SJCRH30 (cell line): ENCODE measurements at regions not wholly inside any gene's neighbourhood (a gene's known extent, or its start where the extent isn't known, plus 50 kb on each side); places are given as distances from the start of the nearest gene placed in this dataset.

Source experiments
- DNase-seq, 2 experiments: peaks; one replicate each; pipeline ENCODE4 v3.0.0-alpha.2; 2015 to 2020
- H3K27ac ChIP-seq: fragments of 250-450 bp; sonication (Bioruptor Pico); 2 replicates; pipeline ENCODE4 v1.5.1; 2020; ENCODE audit warnings: mild to moderate bottlenecking, moderate library complexity
- H3K27me3 ChIP-seq: fragments of 250-450 bp; sonication (Bioruptor Pico); 2 replicates; pipeline ENCODE4 v1.5.1; 2020; ENCODE audit warnings: mild to moderate bottlenecking, moderate library complexity
- H3K36me3 ChIP-seq: fragments of 250-450 bp; sonication (Bioruptor Pico); 2 replicates; pipeline ENCODE4 v1.5.1; 2020; ENCODE audit warnings: mild to moderate bottlenecking, moderate library complexity
- H3K4me1 ChIP-seq: fragments of 250-450 bp; sonication (Bioruptor Pico); 2 replicates; pipeline ENCODE4 v1.5.1; 2020; ENCODE audit warnings: mild to moderate bottlenecking, moderate library complexity
- H3K4me3 ChIP-seq: fragments of 250-450 bp; sonication (Bioruptor Pico); 2 replicates; pipeline ENCODE4 v1.5.1; 2020; ENCODE audit warnings: mild to moderate bottlenecking, moderate library complexity
- H3K9me3 ChIP-seq: fragments of 250-450 bp; sonication (Bioruptor Pico); replicated peaks from 2 replicates; pipeline ENCODE4 v1.5.1; 2020; ENCODE audit warnings: mild to moderate bottlenecking, moderate library complexity

DNA sequence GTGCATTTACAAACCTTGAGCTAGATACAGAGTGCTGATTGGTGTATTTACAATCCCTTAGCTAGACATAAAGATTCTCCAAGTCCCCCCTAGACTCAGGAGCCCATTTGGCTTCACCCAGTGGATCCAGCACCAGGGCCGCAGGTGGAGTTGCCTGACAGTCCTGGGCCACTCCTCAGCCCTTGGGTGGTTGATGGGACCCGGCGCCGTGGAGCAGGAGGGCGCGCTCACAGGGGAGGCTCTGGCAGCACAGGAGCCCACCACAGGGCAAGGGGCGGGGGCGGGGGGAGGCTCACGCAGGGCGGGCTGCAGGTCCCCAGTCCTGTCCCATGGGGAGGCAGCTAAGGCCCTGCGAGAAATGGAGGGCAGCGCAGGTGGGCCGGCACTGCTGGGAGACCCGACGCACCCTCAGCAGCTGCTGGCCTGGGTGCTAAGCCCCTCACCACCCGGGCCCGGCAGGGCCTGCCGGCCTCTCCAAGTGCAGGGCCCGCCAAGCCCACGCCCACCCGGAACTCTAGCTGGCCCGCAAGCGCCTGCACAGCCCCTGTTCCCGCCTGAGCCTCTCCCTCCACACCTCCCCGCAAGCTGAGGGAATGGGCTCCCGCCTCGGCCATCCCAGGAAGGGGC is 613.5 kb downstream of the TLE4 start:
- no peak for DNase-seq
- H3K27me3 ChIP-seq, result no peaks in the 10 kb centered on the region
- H3K27ac ChIP-seq, result no peak overlapping the region
- no peaks in the 10 kb centered on the region for H3K36me3 ChIP-seq
- no peak overlapping the region for H3K4me3 ChIP-seq
- 0 out of 2 replicates have a peak, but pooled peaks cover 4% of the 10 kb centered on the region for H3K4me1 ChIP-seq
- H3K9me3 ChIP-seq, result peaks cover 15% of the 10 kb centered on the region

DNA sequence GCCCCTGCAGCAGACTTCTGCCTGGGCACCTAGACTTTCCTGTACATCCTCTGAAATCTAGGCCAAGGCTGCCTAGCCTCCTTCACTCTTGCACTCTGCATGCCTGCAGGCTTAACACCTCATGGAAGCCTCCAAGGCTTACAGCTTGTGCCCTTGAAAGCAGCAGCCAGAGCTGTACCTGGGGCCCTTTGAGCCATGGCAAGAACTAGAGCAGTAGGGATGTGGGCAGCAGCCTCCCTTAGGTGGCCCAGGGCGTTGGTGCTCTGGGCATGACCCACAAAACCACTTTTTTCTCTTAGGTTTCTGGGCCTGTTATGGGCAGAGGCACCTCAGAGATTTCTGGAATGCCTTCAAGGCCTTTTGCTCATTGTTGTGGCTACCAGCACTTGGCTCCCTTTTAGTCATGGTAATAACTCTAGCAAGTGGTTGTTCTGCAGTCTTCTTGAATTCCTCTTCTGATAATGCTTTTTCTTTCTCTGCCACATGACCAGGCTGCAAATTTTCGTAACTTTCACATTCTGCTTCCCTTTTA is 606.2 kb downstream of the TLE4 start:
- H3K27ac ChIP-seq, result no peak overlapping the region
- H3K36me3 ChIP-seq, result no peaks in the 10 kb centered on the region
- H3K4me3 ChIP-seq, result no peak overlapping the region
- DNase-seq, result peak in 1 of 2 experiments; percentile 32
- peaks cover 12% of the 10 kb centered on the region for H3K9me3 ChIP-seq
- 0 out of 2 replicates have a peak, but pooled peaks cover 5% of the 10 kb centered on the region for H3K4me1 ChIP-seq
- H3K27me3 ChIP-seq, result no peaks in the 10 kb centered on the region

DNA sequence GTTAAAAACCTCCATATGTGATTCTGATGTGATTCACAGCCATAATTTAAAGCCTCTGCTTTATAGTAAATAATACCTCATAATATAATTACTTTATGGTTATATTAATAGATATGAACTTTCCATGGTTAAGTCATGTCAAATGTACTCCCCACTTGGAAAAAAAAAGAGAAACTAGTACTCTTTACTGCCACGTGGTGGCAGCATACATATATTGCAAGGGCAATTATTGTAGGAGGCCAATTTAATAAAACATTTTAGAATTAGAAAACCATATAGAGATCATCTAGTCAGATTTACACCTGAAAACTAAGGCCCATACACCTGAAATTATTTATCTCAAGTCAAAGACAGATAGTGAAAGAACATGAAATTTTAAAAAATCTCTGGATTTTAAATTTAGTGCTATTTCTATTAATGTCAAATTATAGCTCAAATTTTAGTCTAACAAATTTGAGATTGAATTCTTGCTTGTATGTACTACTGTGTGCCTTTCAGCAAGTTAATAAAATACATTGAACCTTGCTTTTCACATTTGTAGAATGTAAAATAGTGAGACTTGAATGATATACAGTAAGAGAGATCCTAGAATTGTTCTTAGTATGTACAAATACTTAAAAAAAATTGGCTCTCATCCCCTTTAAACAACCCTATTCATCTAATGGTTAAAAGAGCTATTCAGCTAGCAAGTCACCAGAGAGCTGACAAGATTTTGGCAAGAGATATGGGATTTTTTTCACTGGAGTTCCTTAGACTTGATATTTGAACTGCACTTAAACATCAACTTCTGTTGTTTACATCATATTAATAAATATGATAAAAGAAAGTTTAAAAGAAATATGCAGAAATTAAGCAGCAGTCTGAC is 603.8 kb downstream of the TLE4 start:
- Histone ChIP-seq H3K27ac (no peak overlapping the region), H3K4me3 (no peak overlapping the region), H3K4me1 (0 out of 2 replicates have a peak, but pooled peaks cover 5% of the 10 kb centered on the region), H3K9me3 (peaks cover 3% of the 10 kb centered on the region; the same call in 1 of the 2 replicates), H3K27me3 (no peaks in the 10 kb centered on the region), H3K36me3 (no peaks in the 10 kb centered on the region)
- peak; percentile 43 to 77 for DNase-seq

DNA sequence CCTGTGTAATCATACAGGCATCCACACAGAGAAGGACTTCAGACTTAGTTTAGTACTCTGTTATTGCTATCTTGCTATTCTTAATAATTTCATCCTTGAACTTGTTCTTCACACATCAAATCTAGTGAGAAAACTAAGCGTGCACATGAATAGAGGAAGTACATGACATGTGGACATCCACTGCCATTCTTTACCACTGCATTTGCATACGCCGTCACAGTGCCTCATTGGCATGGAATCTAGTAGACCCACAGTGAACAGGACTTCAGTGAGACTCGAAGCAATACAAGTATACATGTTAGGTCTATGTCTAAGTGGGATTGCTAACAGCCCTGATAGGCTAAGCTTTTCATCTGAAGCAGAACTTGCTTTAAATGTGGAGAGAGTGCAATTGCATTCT is 592.1 kb downstream of the TLE4 start:
- Histone ChIP-seq H3K27me3 (no peaks in the 10 kb centered on the region; the same call in 1 of the 2 replicates), H3K27ac (no peak overlapping the region), H3K9me3 (no peaks in the 10 kb centered on the region), H3K4me3 (no peak overlapping the region), H3K4me1 (no peaks in the 10 kb centered on the region; the same call in 1 of the 2 replicates), H3K36me3 (no peaks in the 10 kb centered on the region)
- no peak for DNase-seq

DNA sequence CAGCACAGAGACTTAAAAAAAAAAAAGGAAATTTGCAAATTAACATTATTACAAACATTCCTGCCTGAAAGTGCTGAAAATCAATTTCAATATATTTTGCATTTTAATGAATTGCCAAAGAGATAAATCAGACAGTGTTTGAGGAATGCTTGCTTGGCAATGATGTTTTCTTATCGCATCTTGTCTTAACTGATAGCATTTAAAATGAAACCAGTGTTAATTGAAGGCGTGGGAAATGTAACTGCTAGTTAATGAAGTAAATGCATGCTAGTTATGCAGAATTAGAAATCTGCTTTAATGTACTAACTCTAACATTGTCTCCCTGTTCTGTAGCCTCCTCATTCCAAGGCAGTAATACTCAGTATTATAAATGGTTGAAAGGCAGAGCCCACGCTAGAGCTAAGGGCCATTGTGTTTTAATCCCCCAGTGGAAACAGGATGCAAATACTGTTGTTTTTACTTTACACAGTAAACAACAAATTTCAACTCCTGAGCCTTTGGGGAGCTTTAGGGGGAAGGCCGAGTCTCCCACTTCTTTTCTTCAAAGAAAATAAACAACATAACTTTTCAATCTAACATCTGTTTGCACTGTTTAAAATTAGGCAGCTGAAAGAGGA is 586.9 kb downstream of the TLE4 start:
- Histone ChIP-seq H3K36me3 (no peaks in the 10 kb centered on the region), H3K4me3 (no peak overlapping the region), H3K4me1 (peaks cover 24% of the 10 kb centered on the region), H3K27ac (no peak overlapping the region), H3K9me3 (no peaks in the 10 kb centered on the region), H3K27me3 (no peaks in the 10 kb centered on the region; the same call in 1 of the 2 replicates)
- DNase-seq, result no peak

DNA sequence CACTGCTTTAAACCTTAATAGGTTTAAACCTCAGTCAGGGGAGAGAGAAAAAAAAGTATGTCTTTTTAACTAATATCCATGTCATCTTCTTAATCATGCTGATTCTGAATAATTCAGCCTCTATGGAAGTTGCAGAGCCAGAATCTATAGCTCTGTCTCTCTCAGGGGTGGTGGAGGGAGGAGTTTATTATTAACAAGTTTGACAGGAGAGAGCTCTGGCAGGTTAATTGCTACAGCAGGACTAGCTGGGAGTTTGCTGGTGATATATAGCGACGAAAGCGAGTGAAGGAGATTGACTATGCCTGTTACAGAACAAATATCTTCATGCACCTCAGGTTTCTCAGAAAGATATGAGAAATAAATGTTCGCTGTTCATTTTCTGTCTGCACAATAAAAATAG is 586.4 kb downstream of the TLE4 start:
- Histone ChIP-seq H3K36me3 (no peaks in the 10 kb centered on the region), H3K27me3 (no peaks in the 10 kb centered on the region; the same call in 1 of the 2 replicates), H3K4me1 (peaks cover 24% of the 10 kb centered on the region)

DNA sequence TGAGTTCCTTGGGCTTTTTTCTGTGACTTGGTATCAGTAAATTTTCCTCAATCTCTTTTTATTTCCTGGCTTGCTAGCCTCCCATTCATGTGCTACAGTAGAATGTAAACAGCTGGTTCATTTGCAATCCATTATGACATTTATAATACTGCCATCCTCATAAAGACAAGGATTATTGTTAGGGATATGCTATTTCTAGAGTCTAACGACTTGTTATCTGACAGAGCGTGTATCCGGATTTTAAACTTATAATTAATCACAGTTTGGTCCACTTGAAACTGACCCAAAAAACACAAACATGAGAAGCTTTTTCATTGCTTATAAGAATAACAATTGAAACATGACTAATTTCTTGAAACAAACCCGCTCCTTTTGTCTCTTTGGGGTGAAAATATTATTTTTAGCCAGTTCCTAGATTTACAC is 585.8 kb downstream of the TLE4 start:
- Histone ChIP-seq H3K4me3 (peak overlapping the region; percentile 1; the same call in 1 of the 2 replicates), H3K36me3 (no peaks in the 10 kb centered on the region), H3K27me3 (no peaks in the 10 kb centered on the region; the same call in 1 of the 2 replicates), H3K4me1 (peaks cover 24% of the 10 kb centered on the region), H3K9me3 (no peaks in the 10 kb centered on the region), H3K27ac (peak overlapping the region; percentile 46)
- DNase-seq, result peak in 1 of 2 experiments; percentile 63

More for the DNA sequence above, 586.4 kb downstream of the TLE4 start:
- no peaks in the 10 kb centered on the region for H3K9me3 ChIP-seq
- H3K4me3 ChIP-seq, result peak overlapping the region; percentile 1; the same call in 1 of the 2 replicates
- peak in 1 of 2 experiments; percentile 43 for DNase-seq
- H3K27ac ChIP-seq, result peak overlapping the region; percentile 46

DNA sequence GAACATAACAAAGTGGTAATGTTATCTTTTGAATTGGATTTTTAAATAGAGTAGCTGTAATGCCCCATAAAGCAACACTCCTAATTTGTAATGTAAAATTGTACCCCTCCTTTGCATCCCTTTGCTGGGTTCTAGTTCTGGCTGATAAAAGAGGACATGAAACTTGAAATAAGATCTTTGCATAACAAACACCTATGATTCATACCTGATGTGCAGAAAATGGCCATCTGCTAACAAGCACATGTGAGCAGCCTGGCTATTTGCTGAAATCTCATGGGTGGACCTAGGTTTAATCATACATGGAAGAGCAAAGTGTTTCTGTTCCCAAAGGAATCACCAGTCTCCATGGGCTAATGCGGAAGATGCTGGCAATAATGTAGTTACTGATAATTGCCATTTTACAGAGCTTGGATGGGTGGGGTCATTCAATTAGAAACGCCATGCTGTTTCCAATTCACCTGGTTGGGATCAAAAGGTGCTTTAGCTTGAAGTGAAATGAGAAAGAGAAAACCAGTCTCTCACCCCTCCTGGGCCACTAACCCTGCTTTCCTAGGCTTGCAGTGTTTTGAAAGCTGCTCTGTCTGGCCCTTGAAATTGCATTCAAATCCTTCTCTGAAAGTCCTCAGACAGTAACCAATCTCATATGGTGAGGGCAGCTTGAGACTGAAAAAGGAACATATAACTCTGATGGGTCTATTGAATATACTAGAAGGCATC is 585.1 kb downstream of the TLE4 start:
- no peak for DNase-seq
- Histone ChIP-seq H3K9me3 (no peaks in the 10 kb centered on the region), H3K27me3 (no peaks in the 10 kb centered on the region; the same call in 1 of the 2 replicates), H3K27ac (peak overlapping the region; percentile 46), H3K4me1 (peaks cover 24% of the 10 kb centered on the region), H3K36me3 (no peaks in the 10 kb centered on the region), H3K4me3 (no peak overlapping the region)

DNA sequence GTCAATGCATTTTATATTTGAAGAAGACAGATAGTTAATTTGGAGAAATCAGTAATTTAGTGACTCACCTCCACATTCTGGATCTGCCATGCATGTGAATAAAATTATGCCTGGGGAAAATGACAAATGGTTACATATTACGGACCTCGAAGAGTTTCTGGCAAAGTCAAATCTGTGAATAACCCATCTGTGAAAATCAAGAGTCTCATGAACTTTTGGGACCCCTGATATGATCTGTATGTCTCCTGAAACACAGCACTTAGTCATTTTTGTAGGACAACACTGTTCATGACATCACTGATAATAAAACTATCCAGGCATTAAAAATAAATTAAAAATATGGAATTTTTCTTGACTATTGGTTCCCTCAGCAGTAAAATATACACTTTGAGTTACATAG is 584.5 kb downstream of the TLE4 start:
- Histone ChIP-seq H3K36me3 (no peaks in the 10 kb centered on the region), H3K4me1 (peaks cover 24% of the 10 kb centered on the region), H3K9me3 (no peaks in the 10 kb centered on the region), H3K4me3 (no peak overlapping the region), H3K27ac (no peak overlapping the region), H3K27me3 (no peaks in the 10 kb centered on the region; the same call in 1 of the 2 replicates)
- no peak for DNase-seq

DNA sequence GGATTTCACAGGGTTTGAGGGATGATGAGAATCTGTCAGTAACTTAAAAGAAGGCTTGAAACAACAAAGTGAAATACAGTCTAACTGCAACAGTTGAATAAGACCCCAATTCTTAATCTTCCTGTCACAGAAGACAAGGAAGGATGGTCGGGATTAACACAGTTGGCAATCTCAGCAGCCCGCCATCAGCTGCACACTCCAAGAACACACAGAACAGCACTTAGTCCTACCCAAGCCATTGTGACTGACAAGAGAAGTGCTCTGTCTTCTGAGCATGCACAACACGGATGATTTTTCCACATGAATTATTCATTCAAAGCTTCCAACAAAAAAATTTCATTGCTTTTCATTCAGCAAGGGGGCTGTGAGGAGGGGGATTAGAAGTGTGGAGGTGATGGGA is 576.1 kb downstream of the TLE4 start:
- Histone ChIP-seq H3K27me3 (no peaks in the 10 kb centered on the region), H3K4me1 (no peaks in the 10 kb centered on the region), H3K36me3 (no peaks in the 10 kb centered on the region), H3K4me3 (no peak overlapping the region), H3K27ac (no peak overlapping the region), H3K9me3 (no peaks in the 10 kb centered on the region)
- DNase-seq, result no peak

DNA sequence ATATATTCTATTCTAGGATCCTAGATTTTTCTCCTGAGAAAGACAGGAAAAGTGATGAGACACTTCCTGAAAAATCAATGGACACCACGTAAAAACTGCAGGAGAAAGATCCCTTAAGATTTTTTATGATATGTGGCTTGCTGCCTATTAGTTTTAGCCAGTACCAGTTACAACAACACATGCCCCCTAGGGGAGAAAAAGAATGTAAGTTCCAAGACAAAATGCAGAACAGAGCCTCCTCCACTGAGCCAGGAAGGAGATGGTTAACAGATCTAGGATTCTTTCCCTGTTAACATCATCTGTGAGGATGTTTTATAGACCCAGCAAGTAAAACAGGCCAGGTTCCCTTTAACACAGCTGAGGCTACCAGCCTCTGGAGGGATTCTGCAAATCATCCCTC is 574.7 kb downstream of the TLE4 start:
- Histone ChIP-seq H3K4me3 (no peak overlapping the region), H3K4me1 (no peaks in the 10 kb centered on the region), H3K9me3 (no peaks in the 10 kb centered on the region), H3K27me3 (no peaks in the 10 kb centered on the region), H3K27ac (no peak overlapping the region), H3K36me3 (no peaks in the 10 kb centered on the region)
- peak in 1 of 2 experiments; percentile 32 for DNase-seq

DNA sequence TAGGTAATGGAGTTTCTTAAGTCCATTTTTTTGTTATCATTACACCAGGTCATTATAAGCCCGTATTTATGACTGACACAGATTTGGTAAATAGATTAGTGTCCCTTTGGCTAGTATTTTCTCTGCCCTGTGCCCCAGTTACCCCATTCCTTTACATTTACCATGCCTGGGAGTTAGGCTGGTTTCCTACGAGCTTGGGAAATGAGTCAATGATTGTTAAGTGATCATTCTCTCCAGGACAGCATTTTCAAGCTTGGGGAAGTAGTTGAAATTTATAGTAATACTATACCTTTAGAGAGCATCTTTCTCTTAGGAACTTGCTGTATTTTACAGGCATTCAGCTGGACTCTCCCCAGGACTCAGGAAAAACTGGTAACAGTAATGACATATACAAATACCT is 573.1 kb downstream of the TLE4 start:
- H3K36me3 ChIP-seq, result no peaks in the 10 kb centered on the region
- H3K4me1 ChIP-seq, result no peaks in the 10 kb centered on the region
- no peak overlapping the region for H3K4me3 ChIP-seq
- H3K27ac ChIP-seq, result no peak overlapping the region
- H3K9me3 ChIP-seq, result no peaks in the 10 kb centered on the region
- no peak for DNase-seq
- no peaks in the 10 kb centered on the region for H3K27me3 ChIP-seq

DNA sequence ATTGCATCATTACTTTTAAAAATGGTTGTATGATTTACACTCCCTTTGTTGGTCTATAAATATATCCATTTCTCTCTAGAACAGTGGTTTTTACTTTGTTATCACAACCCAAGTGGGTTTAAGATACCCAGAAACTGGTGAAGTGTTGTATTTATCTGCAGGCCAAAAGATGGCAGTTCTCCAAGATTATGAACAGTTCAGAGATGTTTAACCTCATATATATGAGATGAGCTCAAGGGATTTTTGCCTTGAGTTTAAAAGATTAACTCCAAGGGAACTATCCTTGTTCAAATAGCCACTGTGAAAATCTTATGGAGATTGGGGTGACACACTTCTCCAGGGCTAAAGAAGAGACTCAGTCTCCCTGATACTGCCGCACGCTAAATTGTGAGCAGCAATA is 572.6 kb downstream of the TLE4 start:
- Histone ChIP-seq H3K9me3 (no peaks in the 10 kb centered on the region), H3K27me3 (no peaks in the 10 kb centered on the region), H3K4me1 (no peaks in the 10 kb centered on the region), H3K36me3 (no peaks in the 10 kb centered on the region), H3K4me3 (no peak overlapping the region), H3K27ac (no peak overlapping the region)
- no peak for DNase-seq

DNA sequence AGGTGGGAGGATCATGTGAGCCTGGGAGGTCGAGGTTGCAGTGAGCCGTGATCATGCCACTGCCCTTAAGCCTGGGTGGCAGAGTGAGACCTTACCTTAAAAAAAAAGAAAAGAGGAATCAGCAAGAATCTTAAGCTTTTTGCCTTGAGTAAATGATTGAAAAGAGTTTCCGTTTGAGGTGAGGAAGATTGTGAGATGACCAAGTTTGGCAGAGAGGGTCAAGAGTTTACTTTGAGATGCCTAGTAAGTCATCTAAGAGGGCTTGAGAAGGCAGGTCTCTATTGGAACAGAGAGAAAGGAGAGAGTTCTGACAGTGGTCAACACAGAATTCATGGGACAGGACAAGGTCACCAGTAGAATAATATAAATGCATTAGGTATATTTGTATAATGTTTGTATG is 572.1 kb downstream of the TLE4 start:
- no peak overlapping the region for H3K4me3 ChIP-seq
- H3K36me3 ChIP-seq, result no peaks in the 10 kb centered on the region
- no peak for DNase-seq
- no peaks in the 10 kb centered on the region for H3K9me3 ChIP-seq
- no peak overlapping the region for H3K27ac ChIP-seq
- no peaks in the 10 kb centered on the region for H3K27me3 ChIP-seq
- H3K4me1 ChIP-seq, result no peaks in the 10 kb centered on the region
